Smooth muscle cell (in vitro differentiated cells): ENCODE measurements at regions not wholly inside any gene's neighbourhood (a gene's known extent, or its start where the extent isn't known, plus 50 kb on each side); places are given as distances from the start of the nearest gene placed in this dataset.

ENCODE experiments used
- DNase-seq: peaks from one replicate; lab custom pipeline; 2025; ENCODE audit not compliant: unreplicated experiment; lab: John Stamatoyannopoulos, UW
- H2AFZ ChIP-seq: fragments of 200-600 bp; sonication (generic); 2 replicates; pipeline ENCODE4 v1.6.0; 2016; ENCODE audit warnings: antibody characterized with exemption, low read depth, mild to moderate bottlenecking
- H3F3A ChIP-seq: fragments of 200-600 bp; sonication (generic); 2 replicates; pipeline ENCODE4 v1.6.0; 2017; ENCODE audit warnings: antibody characterized with exemption, low read depth
- H3K27ac ChIP-seq: fragments of 200-600 bp; sonication (generic); 2 replicates; pipeline ENCODE4 v1.5.1; 2016; ENCODE audit warnings: low read depth, mild to moderate bottlenecking
- H3K27me3 ChIP-seq: fragments of 200-600 bp; sonication (generic); 2 replicates; pipeline ENCODE4 v1.6.1; 2016; ENCODE audit warnings: low read depth, mild to moderate bottlenecking
- H3K36me3 ChIP-seq: fragments of 200-600 bp; sonication (generic); 2 replicates; pipeline ENCODE4 v1.5.1; 2016; ENCODE audit warnings: low read depth
- H3K4me1 ChIP-seq: fragments of 200-600 bp; sonication (generic); 2 replicates; pipeline ENCODE4 v1.5.1; 2016; ENCODE audit warnings: low read depth
- H3K4me2 ChIP-seq: fragments of 200-600 bp; sonication (generic); 2 replicates; pipeline ENCODE4 v1.6.0; 2016; ENCODE audit warnings: mild to moderate bottlenecking
- H3K4me3 ChIP-seq: fragments of 200-600 bp; sonication (generic); 2 replicates; pipeline ENCODE4 v1.5.1; 2016; ENCODE audit warnings: mild to moderate bottlenecking
- H3K79me2 ChIP-seq: fragments of 200-600 bp; sonication (generic); 2 replicates; pipeline ENCODE4 v1.6.0; 2016; ENCODE audit warnings: low read depth, mild to moderate bottlenecking
- H3K9ac ChIP-seq: fragments of 200-600 bp; sonication (generic); 2 replicates; pipeline ENCODE4 v1.6.0; 2016; ENCODE audit warnings: low read depth
- H3K9me3 ChIP-seq: fragments of 200-600 bp; sonication (generic); replicated peaks from 2 replicates; pipeline ENCODE4 v1.5.1; 2016; ENCODE audit warnings: low read depth
- H4K20me1 ChIP-seq: fragments of 200-600 bp; sonication (generic); 2 replicates; pipeline ENCODE4 v1.6.0; 2016; ENCODE audit warnings: low read depth
- WGBS: methylation state at CpG from one replicate; pipeline ENCODE4 v1.1.7; 2016; ENCODE audit warnings: low lambda C conversion rate; 5-methylcytosine and 5-hydroxymethylcytosine counted together
- TF ChIP-seq, protein P1 (sequence below): fragments of 200-600 bp; sonication (generic); IDR thresholded peaks from 2 replicates; pipeline ENCODE4 v1.5.1; 2017; ENCODE audit warnings: borderline replicate concordance, mild to moderate bottlenecking, antibody characterized with exemption; ENCODE audit not compliant: insufficient read depth, poor library complexity, severe bottlenecking

- H3K27me3 ChIP-seq = peaks cover 5% of the 10 kb centered on the region
- no peak overlapping the region for H3K4me2 ChIP-seq
- 78% methylated on average over 1 of the region's 1 CpG for WGBS
- no peak overlapping the region for H3K4me3 ChIP-seq
- no peaks in the 10 kb centered on the region for H3F3A ChIP-seq
- H2AFZ ChIP-seq = no peak overlapping the region
- TF ChIP-seq, protein P1, sequence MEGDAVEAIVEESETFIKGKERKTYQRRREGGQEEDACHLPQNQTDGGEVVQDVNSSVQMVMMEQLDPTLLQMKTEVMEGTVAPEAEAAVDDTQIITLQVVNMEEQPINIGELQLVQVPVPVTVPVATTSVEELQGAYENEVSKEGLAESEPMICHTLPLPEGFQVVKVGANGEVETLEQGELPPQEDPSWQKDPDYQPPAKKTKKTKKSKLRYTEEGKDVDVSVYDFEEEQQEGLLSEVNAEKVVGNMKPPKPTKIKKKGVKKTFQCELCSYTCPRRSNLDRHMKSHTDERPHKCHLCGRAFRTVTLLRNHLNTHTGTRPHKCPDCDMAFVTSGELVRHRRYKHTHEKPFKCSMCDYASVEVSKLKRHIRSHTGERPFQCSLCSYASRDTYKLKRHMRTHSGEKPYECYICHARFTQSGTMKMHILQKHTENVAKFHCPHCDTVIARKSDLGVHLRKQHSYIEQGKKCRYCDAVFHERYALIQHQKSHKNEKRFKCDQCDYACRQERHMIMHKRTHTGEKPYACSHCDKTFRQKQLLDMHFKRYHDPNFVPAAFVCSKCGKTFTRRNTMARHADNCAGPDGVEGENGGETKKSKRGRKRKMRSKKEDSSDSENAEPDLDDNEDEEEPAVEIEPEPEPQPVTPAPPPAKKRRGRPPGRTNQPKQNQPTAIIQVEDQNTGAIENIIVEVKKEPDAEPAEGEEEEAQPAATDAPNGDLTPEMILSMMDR = no peak
- H3K9ac ChIP-seq = no peak overlapping the region
- H3K4me1 ChIP-seq = no peaks in the 10 kb centered on the region
- H4K20me1 ChIP-seq = no peaks in the 10 kb centered on the region
- H3K27ac ChIP-seq = no peak overlapping the region
- H3K79me2 ChIP-seq = no peaks in the 10 kb centered on the region
- no peak for DNase-seq
- no peaks in the 10 kb centered on the region for H3K36me3 ChIP-seq
- H3K9me3 ChIP-seq = no peaks in the 10 kb centered on the region
Observed at GRCh38 chr7:28351450-28351849, 60.9 kb upstream of the CREB5 start.

DNA sequence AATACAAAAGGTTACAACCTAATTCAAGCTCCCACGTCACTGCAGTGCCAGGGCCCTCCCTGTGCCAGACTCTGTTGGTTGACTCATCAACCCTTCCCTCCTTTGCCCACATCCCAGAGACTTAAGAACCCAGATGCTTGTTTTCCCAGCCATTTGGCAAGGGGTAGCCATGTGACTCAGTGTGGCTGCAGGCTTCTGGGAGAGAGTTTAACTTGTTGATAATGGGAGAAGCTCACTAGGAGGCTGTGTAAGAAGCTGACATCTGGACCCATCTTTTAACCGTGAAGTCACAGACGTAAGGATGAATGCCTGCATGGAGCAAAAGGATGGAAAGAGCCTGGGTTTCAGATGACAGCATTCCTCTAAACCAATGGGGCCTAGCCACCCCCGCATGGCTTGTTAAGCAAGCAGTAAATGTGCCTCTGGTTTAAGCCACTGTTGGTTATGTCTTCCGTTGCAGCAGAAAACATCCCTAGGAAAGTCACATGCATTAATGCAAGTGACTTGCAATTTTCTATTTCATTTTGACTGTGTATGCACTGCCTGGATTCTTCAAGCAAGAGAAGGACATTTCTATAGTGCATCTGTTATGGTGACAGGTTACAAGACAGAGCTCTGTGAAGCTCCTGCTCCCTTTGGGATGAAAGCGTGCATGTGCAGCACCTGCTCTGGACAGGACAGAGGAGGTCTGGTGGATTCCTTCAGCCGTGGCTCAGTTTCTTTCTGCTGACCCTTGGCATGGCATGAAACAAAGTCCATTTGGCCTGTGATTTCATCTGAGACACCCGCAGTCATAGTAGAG is 57.5 kb upstream of the CREB5 start:
- H3K36me3 ChIP-seq = no peaks in the 10 kb centered on the region
- no peak for DNase-seq
- H3K4me3 ChIP-seq = no peak overlapping the region
- H3F3A ChIP-seq = no peaks in the 10 kb centered on the region
- H3K4me2 ChIP-seq = no peak overlapping the region
- no peak overlapping the region for H3K27ac ChIP-seq
- no peaks in the 10 kb centered on the region for H3K79me2 ChIP-seq
- H4K20me1 ChIP-seq = no peaks in the 10 kb centered on the region
- H3K4me1 ChIP-seq = no peaks in the 10 kb centered on the region
- no peak overlapping the region for H3K9ac ChIP-seq
- TF ChIP-seq, protein P1 = no peak
- H2AFZ ChIP-seq = no peak overlapping the region
- WGBS = 71% methylated on average over 8 of the region's 8 CpGs
- H3K9me3 ChIP-seq = no peaks in the 10 kb centered on the region
- peaks cover 5% of the 10 kb centered on the region for H3K27me3 ChIP-seq

DNA sequence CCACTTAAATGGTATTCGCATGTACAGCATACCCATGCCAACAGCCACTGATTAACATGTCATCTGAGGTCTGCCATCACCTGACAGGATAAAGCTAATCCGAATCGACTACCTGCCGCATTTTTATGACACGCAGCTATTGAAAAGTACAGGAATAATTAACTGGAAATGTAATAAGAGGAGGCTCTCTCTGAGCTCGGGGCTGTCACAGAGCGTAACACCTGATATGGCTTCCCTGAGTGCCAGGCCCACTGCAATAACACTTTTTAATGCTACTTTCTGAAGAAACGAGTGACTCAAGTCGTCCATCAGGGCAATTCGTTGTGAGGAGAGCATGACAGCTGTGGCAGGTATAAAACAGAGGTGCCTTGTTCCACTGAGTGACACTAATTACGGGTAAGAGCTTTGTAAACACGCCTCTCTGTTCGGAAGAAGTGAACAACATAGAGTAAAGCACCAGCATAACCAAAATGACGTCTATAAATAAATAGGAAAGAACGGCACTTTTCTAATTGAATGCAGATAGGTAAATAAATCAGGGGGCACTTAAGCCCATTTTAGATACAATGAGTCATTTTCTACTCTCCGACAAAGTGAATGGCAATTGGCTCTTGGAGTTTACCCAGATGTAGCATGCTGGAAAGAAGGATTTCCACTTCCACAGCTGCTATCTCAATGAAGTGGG is 56.5 kb upstream of the CREB5 start:
- Histone ChIP-seq H2AFZ (no peak overlapping the region), H3K27ac (no peak overlapping the region), H3K4me1 (no peaks in the 10 kb centered on the region), H3F3A (no peaks in the 10 kb centered on the region), H3K4me3 (no peak overlapping the region), H3K27me3 (no peaks in the 10 kb centered on the region), H3K9me3 (no peaks in the 10 kb centered on the region), H3K79me2 (no peaks in the 10 kb centered on the region), H3K4me2 (no peak overlapping the region), H3K36me3 (no peaks in the 10 kb centered on the region), H4K20me1 (no peaks in the 10 kb centered on the region), H3K9ac (no peak overlapping the region)
- DNase-seq = no peak
- WGBS = 72% methylated on average over 16 of the region's 16 CpGs
- TF ChIP-seq, protein P1 = no peak
